ENCODE measurements at regions not wholly inside any gene's neighbourhood (a gene's known extent, or its start where the extent isn't known, plus 50 kb on each side); places are given as distances from the start of the nearest gene placed in this dataset.

DNA sequence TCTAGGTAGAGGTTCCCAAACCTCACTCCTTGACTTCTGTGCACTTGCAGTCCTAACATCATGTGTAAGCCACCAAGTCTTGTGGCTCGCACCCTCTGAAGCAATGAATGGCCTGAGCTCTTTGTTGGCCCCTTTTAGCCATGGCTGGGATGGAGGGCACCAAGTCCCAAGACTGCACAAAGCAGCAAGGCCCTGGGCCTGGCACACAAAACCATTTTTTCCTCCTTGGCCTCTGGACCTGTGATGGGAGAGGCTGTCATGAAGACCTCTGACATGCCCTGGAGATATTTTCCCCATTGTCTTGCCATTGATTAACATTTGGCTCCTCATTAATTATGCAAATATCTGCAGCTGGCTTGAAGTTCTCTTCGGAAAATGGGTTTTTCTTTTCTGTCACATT lies 60.3 kb upstream of the MALRD1 start:
- no peak for ATAC-seq (replicated peaks in 6 of 8)
- H3K4me3 ChIP-seq = no peak overlapping the region
- H3K4me1 ChIP-seq (replicated peaks in 1 of 2) = no peaks in the 10 kb centered on the region
- WGBS, 10 experiments = 0 to 94% (median 82%) methylated on average over 1 to 2 of the region's 2 CpGs; no CpG with 5 or more reads in 4 of the 10 experiments
- in situ Hi-C loops (cut with MboI; ENCODE audit: low pct_unique_long_range_greater_than_20kb in 2 of 9, low sequenced_read_pairs in 9 of 9, unreplicated experiment in 9 of 9) = no loop called here
- no peak overlapping the region for H3K27ac ChIP-seq

Measured in motor neuron (in vitro differentiated cells).